ENCODE measurements at regions not wholly inside any gene's neighbourhood (a gene's known extent, or its start where the extent isn't known, plus 50 kb on each side); places are given as distances from the start of the nearest gene placed in this dataset.
A peak's percentile ranks its signal among the peaks of the same experiment; 100 is the strongest.

DNA sequence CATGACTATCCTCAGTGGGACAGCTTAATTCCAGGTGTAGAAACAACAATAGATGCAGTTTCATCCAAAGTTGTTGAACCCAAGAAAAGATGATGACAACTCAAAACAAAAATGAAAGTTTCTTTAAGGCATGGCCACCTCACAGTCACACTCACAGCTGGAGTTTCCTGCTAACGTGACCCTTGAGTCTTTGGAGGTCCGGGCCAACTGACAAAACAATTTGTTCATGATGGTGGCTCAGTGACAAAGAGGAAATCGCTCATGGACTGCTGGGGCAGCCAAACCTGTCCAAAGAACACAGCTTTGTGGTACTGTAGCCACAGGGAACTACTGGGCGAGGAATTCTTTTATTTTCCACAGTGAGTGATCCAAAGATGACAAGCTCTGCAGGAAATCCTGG, 96.0 kb upstream of the JCAD start:
- no peak for DNase-seq (ENCODE audit: low spot score)
- no peak overlapping the region for H3K27ac ChIP-seq
- ChIA-PET POLR2A (ENCODE audit: low non-redundant PET) (no interaction called here), CTCF (no interaction called here)
- no peak for TF ChIP-seq CTCF (conservative IDR thresholded peaks at IDR 0.05; ENCODE audit: low read depth)

GRCh38 chr10:30154561-30154960, 95.2 kb upstream of the JCAD start:
- no peak for DNase-seq (ENCODE audit: low spot score)
- POLR2A ChIA-PET (ENCODE audit: low non-redundant PET): no interaction called here
- no peak overlapping the region for H3K27ac ChIP-seq
- TF ChIP-seq CTCF (conservative IDR thresholded peaks at IDR 0.05; ENCODE audit: low read depth): no peak
- CTCF ChIA-PET: no interaction called here

- DNase-seq (ENCODE audit: low spot score): no peak
- CTCF ChIA-PET: no interaction called here
- POLR2A ChIA-PET (ENCODE audit: low non-redundant PET): no interaction called here
These were observed 94.7 kb upstream of the JCAD start for GRCh38 chr10:30154126-30154525.

DNA sequence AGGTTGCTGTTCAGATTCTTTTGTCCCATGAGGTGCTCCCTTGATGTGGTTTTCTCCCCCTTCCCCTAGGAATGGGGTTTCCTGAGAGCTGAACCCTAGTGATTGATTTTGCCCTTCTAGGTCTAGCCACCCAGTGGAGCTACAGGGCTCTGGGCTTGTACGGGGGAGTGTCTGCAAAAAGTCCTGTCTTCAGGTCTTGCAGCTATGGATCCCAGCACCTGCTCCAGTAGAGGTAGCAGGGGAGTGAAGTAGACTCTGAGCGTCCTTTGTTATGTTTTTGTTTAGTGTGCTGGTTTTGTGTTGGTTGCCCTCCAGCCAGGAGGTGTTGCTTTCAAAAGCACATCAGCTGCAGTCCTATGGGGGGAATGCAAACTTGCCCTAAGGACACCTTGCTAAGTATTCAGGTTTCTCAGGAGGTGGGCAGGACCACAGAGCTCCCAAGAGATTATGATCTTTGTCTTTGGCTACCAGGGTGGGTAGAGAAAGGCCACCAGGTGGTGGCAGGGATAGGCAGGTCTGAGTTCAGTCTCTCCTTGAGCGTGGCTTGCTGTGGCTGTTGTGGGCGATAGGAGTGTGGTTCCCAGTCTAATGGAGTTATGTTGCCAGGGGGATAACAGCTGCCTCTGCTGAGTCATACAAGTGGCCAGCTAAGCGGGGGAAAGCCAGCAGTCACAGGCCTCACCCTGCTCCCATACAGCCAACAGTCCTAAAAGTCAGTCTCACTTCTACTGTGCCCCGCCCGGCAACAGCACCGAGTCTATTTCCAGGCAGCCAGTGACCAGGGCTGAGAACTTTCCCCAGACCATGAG, 92.4 kb upstream of the JCAD start:
- CTCF ChIA-PET: interaction anchor here (0.6 to 0.7 kb wide), 3 partner anchors 87 to 695 kb away, joined by 3 to 6 read pairs (median 3); no protein-coding TSS in a partner anchor
- POLR2A ChIA-PET (ENCODE audit: low non-redundant PET): no interaction called here
- TF ChIP-seq CTCF (conservative IDR thresholded peaks at IDR 0.05; ENCODE audit: low read depth): no peak
- peak overlapping the region; percentile 52 for H3K27ac ChIP-seq
- peak; percentile 70 for DNase-seq (ENCODE audit: low spot score)

More at GRCh38 chr10:30154126-30154525, 94.7 kb upstream of the JCAD start:
- no peak overlapping the region for H3K27ac ChIP-seq
- no peak for TF ChIP-seq CTCF (conservative IDR thresholded peaks at IDR 0.05; ENCODE audit: low read depth)

- H3K27ac ChIP-seq: no peak overlapping the region
- ChIA-PET POLR2A (ENCODE audit: low non-redundant PET) (no interaction called here), CTCF (interaction anchor here (0.8 kb wide), 1 partner anchor 337 kb away, joined by 3 read pairs; no protein-coding TSS in a partner anchor)
- DNase-seq (ENCODE audit: low spot score): no peak
- TF ChIP-seq CTCF (conservative IDR thresholded peaks at IDR 0.05; ENCODE audit: low read depth): no peak
These were observed 82.0 kb upstream of the JCAD start for GRCh38 chr10:30141423-30141822.

DNA sequence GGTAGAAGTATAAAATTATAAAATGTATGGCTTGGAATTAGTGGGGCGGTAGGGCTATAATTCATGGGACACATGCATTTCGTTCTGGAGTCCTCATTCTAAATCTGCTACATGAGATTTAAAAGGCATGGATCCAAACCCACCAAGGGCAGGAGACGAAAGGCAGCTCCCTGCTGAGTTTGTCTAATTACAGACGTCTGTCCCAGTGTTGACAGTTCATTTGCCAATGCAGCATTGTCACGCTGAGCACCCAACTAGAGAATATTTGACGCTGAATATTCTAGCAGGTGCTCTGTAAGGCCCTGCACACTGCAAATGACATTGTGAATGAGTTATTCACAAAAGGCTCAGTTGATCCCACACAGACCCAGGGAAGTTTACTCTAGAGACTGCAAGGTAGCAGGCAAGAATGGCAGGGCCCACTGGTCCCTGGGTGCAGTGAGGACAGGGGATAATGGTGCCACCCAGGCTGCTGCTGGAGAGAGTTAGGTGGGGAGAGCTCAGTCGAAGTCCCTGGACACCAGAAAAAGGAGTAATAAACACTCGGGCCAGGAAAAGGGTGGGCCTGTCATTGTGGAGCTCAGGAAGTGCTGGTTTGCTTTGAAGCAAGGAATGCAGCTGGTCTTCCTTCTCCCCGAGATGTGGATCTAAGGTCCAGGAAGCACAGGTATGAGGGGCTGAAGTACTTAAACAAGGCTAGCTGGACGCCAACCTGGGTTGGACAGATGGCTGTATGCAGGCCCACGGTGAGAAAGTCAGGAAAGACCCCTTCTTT, 75.0 kb upstream of the JCAD start:
- TF ChIP-seq CTCF (conservative IDR thresholded peaks at IDR 0.05; ENCODE audit: low read depth): no peak
- H3K27ac ChIP-seq: no peak overlapping the region
- no peak for DNase-seq (ENCODE audit: low spot score)
- ChIA-PET CTCF (no interaction called here), POLR2A (ENCODE audit: low non-redundant PET) (no interaction called here)

All from RWPE1 (cell line).